Erythroblast (primary cell): ENCODE measurements at regions not wholly inside any gene's neighbourhood (a gene's known extent, or its start where the extent isn't known, plus 50 kb on each side); places are given as distances from the start of the nearest gene placed in this dataset.
"Not testable (repeated sequence)": the region's sequence is repeated elsewhere in the genome, so short reads cannot be mapped to it uniquely, and the experiment has no call there.

Experiments
- DNase-seq, 2 experiments: peaks; one replicate each; lab custom pipeline; 2025; lab: John Stamatoyannopoulos, UW
- GATA1 ChIP-seq: IDR thresholded peaks from 2 replicates; pipeline ENCODE4 v1.6.1; 2011; ENCODE audit warnings: low read depth, mild to moderate bottlenecking, control low read depth, low read length, moderate library complexity
- POLR2A ChIP-seq: IDR thresholded peaks from 2 replicates; pipeline ENCODE4 v1.6.1; 2011; ENCODE audit warnings: mild to moderate bottlenecking, low read length

GRCh38 chr11:97009613-97010012 lies 619.8 kb downstream of the JRKL start:
- TF ChIP-seq POLR2A, result no peak
- no peak for TF ChIP-seq GATA1
- no peak for DNase-seq

- not testable (repeated sequence) for DNase-seq
Observed at GRCh38 chr11:97010997-97011396, 621.2 kb downstream of the JRKL start.

- DNase-seq, result no peak
- TF ChIP-seq POLR2A, result no peak
- TF ChIP-seq GATA1, result no peak
Observed at GRCh38 chr11:97015327-97015726, 625.5 kb downstream of the JRKL start.

GRCh38 chr11:97019305-97019704 lies 629.5 kb downstream of the JRKL start:
- no peak for TF ChIP-seq GATA1
- TF ChIP-seq POLR2A, result no peak
- no peak for DNase-seq

GRCh38 chr11:97019754-97020153 lies 629.9 kb downstream of the JRKL start:
- TF ChIP-seq GATA1 (no peak), POLR2A (no peak)
- DNase-seq, result no peak

GRCh38 chr11:97022955-97023354 lies 633.1 kb downstream of the JRKL start:
- no peak for TF ChIP-seq GATA1
- no peak for TF ChIP-seq POLR2A
- no peak for DNase-seq

GRCh38 chr11:97028836-97029406 lies 639.1 kb downstream of the JRKL start:
- no peak for DNase-seq
- TF ChIP-seq GATA1 (no peak), POLR2A (no peak)

GRCh38 chr11:97033178-97033577 lies 643.4 kb downstream of the JRKL start:
- DNase-seq, result no peak
- TF ChIP-seq GATA1, result no peak
- no peak for TF ChIP-seq POLR2A

- DNase-seq, result no peak
- TF ChIP-seq GATA1, result no peak
- TF ChIP-seq POLR2A, result no peak
Observed at GRCh38 chr11:97048481-97048880, 658.7 kb downstream of the JRKL start.

- TF ChIP-seq GATA1 (no peak), POLR2A (no peak)
Observed at GRCh38 chr11:97060184-97060583, 670.4 kb downstream of the JRKL start.

GRCh38 chr11:97069160-97069559 lies 679.3 kb downstream of the JRKL start:
- no peak for DNase-seq
- TF ChIP-seq GATA1 (no peak), POLR2A (no peak)

More at GRCh38 chr11:97060184-97060583, 670.4 kb downstream of the JRKL start:
- no peak for DNase-seq

GRCh38 chr11:97072420-97072819 lies 682.6 kb downstream of the JRKL start:
- DNase-seq, result no peak
- TF ChIP-seq POLR2A (no peak), GATA1 (no peak)

- DNase-seq, result not testable (repeated sequence)
Observed at GRCh38 chr11:97076666-97077065, 686.9 kb downstream of the JRKL start.

- TF ChIP-seq POLR2A (no peak), GATA1 (no peak)
- DNase-seq, result no peak
Observed at GRCh38 chr11:97078443-97078842, 688.6 kb downstream of the JRKL start.

- TF ChIP-seq POLR2A (no peak), GATA1 (no peak)
- no peak for DNase-seq
Observed at GRCh38 chr11:97079244-97079643, 689.4 kb downstream of the JRKL start.
